DND-41 (cell line): ENCODE measurements at regions not wholly inside any gene's neighbourhood (a gene's known extent, or its start where the extent isn't known, plus 50 kb on each side); places are given as distances from the start of the nearest gene placed in this dataset.

Experiments
- ATAC-seq: fragments of 200-7000 bp; cut with Tn5 transposase; 3 replicates; pipeline ENCODE4 v1.9.1; 2021; ENCODE audit warnings: low read depth; ENCODE audit not compliant: insufficient read depth
- DNase-seq: peaks from one replicate; pipeline ENCODE4 v3.0.0-alpha.2; 2020
- H2AFZ ChIP-seq: 2 replicates; pipeline ENCODE4 v1.6.0; 2012; ENCODE audit warnings: low read depth, low read length
- H3K27ac ChIP-seq: 2 replicates; pipeline ENCODE4 v1.5.1; 2012; ENCODE audit warnings: low read length, inconsistent platforms
- H3K27me3 ChIP-seq: fragments of 200-600 bp; sonication (generic); 2 replicates; pipeline ENCODE4 v1.6.0; 2012; ENCODE audit warnings: low read length, mild to moderate bottlenecking, inconsistent platforms; ENCODE audit not compliant: insufficient read depth, poor library complexity
- H3K36me3 ChIP-seq: 2 replicates; pipeline ENCODE4 v1.5.1; 2012; ENCODE audit warnings: low read length, inconsistent platforms; ENCODE audit not compliant: insufficient read depth
- H3K4me1 ChIP-seq: 2 replicates; pipeline ENCODE4 v1.5.1; 2012; ENCODE audit warnings: mild to moderate bottlenecking, low read length; ENCODE audit not compliant: insufficient read depth
- H3K4me2 ChIP-seq: 2 replicates; pipeline ENCODE4 v1.6.0; 2012; ENCODE audit warnings: mild to moderate bottlenecking, moderate library complexity, low read length, inconsistent platforms; ENCODE audit not compliant: insufficient read depth
- H3K4me3 ChIP-seq, 2 experiments: fragments of 200-600 bp in 1 of 2; shearing (Covaris generic) in 1 of 2; 2 replicates each; pipeline ENCODE4 v1.5.1; 2012 to 2016; ENCODE audit warnings: inconsistent platforms in 2 of 2, low read length in 2 of 2, mild to moderate bottlenecking in 2 of 2, low read depth in 1 of 2, moderate library complexity in 1 of 2
- H3K79me2 ChIP-seq: 2 replicates; pipeline ENCODE4 v1.6.0; 2012; ENCODE audit warnings: low read length, inconsistent platforms; ENCODE audit not compliant: insufficient read depth
- H3K9ac ChIP-seq: 2 replicates; pipeline ENCODE4 v1.6.0; 2012; ENCODE audit warnings: low read depth, mild to moderate bottlenecking, inconsistent platforms, low read length, moderate library complexity
- H3K9me3 ChIP-seq: 2 replicates; pipeline ENCODE4 v1.5.1; 2012; ENCODE audit warnings: low read length, moderate library complexity, mild to moderate bottlenecking, inconsistent platforms; ENCODE audit not compliant: insufficient read depth, severe bottlenecking
- H4K20me1 ChIP-seq: 2 replicates; pipeline ENCODE4 v1.6.0; 2012; ENCODE audit warnings: low read length; ENCODE audit not compliant: insufficient read depth
- EZH2 ChIP-seq: IDR thresholded peaks from 3 replicates; pipeline ENCODE4 v1.6.1; 2012; ENCODE audit warnings: borderline replicate concordance, low read depth, mild to moderate bottlenecking, moderate library complexity, low read length, inconsistent platforms; ENCODE audit not compliant: severe bottlenecking
- TF ChIP-seq, protein P1 (sequence below): IDR thresholded peaks from 2 replicates; pipeline ENCODE4 v1.5.1; 2012; ENCODE audit warnings: borderline replicate concordance, low read length, moderate library complexity, mild to moderate bottlenecking; ENCODE audit not compliant: poor library complexity, severe bottlenecking; ENCODE audit errors: extremely low read depth

DNA sequence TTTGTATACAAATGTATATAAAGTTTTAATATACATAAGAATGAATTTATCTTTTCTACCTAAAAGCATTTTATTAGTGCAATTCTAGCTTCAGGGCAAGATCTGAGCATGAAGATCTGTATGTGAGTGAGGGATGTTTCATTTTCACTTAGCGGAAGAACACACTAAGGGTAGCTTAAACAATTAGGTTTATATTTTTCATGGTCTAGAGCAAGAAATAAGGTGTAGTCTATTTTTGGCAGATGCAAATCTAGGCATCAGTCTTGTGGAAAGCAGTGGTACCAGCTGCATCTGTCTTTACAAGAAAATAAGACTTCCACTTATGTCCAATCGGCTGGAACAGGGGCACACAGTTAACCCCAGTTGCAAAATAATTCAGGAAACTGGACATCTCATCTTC, 433.3 kb downstream of the ADAM29 start:
- Histone ChIP-seq H3K9ac (no peak overlapping the region), H3K27me3 (no peaks in the 10 kb centered on the region), H3K36me3 (no peaks in the 10 kb centered on the region), H3K79me2 (no peaks in the 10 kb centered on the region), H2AFZ (no peak overlapping the region), H3K27ac (no peak overlapping the region), H3K9me3 (no peaks in the 10 kb centered on the region), H3K4me1 (no peaks in the 10 kb centered on the region), H3K4me3 (no peak overlapping the region), H3K4me2 (no peak overlapping the region), H4K20me1 (no peaks in the 10 kb centered on the region)
- no peak for ATAC-seq
- TF ChIP-seq, protein P1, sequence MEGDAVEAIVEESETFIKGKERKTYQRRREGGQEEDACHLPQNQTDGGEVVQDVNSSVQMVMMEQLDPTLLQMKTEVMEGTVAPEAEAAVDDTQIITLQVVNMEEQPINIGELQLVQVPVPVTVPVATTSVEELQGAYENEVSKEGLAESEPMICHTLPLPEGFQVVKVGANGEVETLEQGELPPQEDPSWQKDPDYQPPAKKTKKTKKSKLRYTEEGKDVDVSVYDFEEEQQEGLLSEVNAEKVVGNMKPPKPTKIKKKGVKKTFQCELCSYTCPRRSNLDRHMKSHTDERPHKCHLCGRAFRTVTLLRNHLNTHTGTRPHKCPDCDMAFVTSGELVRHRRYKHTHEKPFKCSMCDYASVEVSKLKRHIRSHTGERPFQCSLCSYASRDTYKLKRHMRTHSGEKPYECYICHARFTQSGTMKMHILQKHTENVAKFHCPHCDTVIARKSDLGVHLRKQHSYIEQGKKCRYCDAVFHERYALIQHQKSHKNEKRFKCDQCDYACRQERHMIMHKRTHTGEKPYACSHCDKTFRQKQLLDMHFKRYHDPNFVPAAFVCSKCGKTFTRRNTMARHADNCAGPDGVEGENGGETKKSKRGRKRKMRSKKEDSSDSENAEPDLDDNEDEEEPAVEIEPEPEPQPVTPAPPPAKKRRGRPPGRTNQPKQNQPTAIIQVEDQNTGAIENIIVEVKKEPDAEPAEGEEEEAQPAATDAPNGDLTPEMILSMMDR: no peak
- no peak for TF ChIP-seq EZH2
- no peak for DNase-seq

DNA sequence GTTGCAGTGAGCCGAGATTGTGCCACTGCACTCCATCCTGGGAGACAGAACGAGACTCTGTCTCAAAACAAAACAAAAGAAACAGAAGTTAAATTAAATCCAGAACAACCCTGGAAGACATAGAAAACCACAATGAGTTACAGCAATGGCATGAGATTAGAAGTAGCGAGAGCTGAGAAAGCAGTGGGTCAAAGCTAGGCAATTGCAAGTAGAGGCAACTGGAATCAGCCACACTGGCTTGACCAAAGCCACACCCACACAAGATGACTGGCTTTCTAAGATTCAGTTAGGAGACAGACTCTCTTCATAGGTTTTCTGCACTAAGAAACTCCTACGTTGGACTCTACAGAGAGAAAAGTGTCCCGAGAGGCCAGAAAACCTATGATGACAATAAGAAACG, 443.0 kb downstream of the GPM6A start:
- DNase-seq: no peak
- no peaks in the 10 kb centered on the region for H4K20me1 ChIP-seq
- no peak overlapping the region for H3K27ac ChIP-seq
- no peaks in the 10 kb centered on the region for H3K79me2 ChIP-seq
- H3K4me1 ChIP-seq: no peaks in the 10 kb centered on the region
- no peak overlapping the region for H3K4me3 ChIP-seq
- TF ChIP-seq EZH2: no peak
- TF ChIP-seq, protein P1: no peak
- no peak for ATAC-seq
- no peaks in the 10 kb centered on the region for H3K9me3 ChIP-seq
- H3K36me3 ChIP-seq: no peaks in the 10 kb centered on the region
- H3K4me2 ChIP-seq: no peak overlapping the region
- no peaks in the 10 kb centered on the region for H3K27me3 ChIP-seq
- no peak overlapping the region for H2AFZ ChIP-seq
- no peak overlapping the region for H3K9ac ChIP-seq

DNA sequence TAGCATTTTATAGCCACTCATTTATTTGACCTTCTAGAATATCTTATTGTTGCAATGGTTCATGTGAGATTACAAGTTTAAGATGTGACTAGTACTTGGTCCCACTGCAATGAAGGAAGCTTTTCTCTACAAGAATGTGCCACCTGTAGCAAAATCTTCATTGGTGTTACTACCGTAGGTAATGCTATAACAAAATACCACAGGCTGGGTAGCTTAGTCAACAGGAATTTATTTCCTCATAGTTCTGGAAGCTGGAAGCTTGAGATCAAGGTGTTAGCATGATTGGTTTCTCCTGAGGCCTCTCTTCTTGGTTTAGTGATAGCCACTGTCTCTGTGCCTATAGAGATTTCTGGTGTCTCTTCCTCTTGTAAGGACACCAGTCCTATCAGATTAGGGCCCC, 441.0 kb downstream of the GPM6A start:
- Histone ChIP-seq H3K4me3 (no peak overlapping the region), H3K27me3 (no peaks in the 10 kb centered on the region), H3K4me2 (no peak overlapping the region), H3K9ac (no peak overlapping the region), H3K4me1 (no peaks in the 10 kb centered on the region), H4K20me1 (no peaks in the 10 kb centered on the region), H2AFZ (no peak overlapping the region), H3K9me3 (no peaks in the 10 kb centered on the region), H3K27ac (no peak overlapping the region), H3K79me2 (no peaks in the 10 kb centered on the region), H3K36me3 (no peaks in the 10 kb centered on the region)
- TF ChIP-seq, protein P1: no peak
- TF ChIP-seq EZH2: no peak
- ATAC-seq (no peak), DNase-seq (no peak)

DNA sequence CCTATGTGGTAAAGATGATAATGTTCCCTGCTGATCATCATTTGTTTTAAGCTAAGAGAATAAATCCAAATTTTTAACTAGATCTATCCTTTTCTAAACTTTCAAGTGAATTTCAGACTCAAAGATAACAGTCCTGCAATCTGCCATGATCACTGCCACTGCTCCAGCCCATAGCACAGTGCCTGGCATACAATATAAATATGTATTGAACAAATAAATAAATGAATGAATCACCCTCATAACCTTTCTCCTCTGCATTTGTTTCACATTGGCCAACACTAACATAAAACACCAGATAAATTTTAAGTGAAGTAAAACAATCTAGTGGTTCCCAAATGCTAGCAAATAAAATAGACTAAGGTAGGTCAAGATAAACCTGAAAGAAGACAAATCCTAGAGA, 439.0 kb downstream of the GPM6A start:
- Histone ChIP-seq H3K9ac (no peak overlapping the region), H3K36me3 (no peaks in the 10 kb centered on the region), H3K27me3 (no peaks in the 10 kb centered on the region), H3K4me3 (no peak overlapping the region), H3K9me3 (no peaks in the 10 kb centered on the region), H3K27ac (no peak overlapping the region), H3K4me1 (no peaks in the 10 kb centered on the region), H2AFZ (no peak overlapping the region), H3K4me2 (no peak overlapping the region), H4K20me1 (no peaks in the 10 kb centered on the region), H3K79me2 (no peaks in the 10 kb centered on the region)
- TF ChIP-seq, protein P1: no peak
- TF ChIP-seq EZH2: no peak
- ATAC-seq: no peak
- DNase-seq: no peak
